ENCODE measurements at regions not wholly inside any gene's neighbourhood (a gene's known extent, or its start where the extent isn't known, plus 50 kb on each side); places are given as distances from the start of the nearest gene placed in this dataset.

DNA sequence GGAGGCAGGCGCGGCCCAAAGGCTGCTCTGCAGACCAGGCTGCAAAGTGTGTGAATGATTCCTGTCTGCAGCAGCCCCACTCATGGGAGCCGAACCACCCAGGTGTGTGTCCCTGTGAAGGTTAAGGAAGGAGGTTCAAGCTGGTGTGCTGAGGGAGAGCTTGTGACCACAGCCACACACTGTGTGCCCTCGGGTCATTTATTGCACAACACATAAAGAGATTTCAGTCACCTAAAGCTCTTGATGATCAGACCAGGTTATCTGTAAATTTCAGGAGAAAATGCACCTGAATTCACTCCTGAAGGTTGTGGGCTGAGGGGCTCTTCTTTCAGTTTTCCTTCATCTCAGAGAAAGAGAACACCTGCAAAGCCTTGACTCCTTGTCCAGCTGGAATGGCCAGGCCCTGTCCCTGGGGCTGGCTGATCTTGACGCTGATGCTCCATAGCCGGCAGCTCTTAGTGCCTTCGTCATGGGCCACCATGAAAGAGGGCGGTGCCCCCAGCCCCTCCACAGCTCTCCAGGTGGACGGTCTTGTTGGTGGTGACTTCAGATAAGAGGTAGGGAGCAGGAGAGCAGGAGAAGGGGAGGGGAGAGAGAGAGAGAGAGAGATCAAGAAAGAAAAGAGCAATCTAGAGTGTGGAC is 110.8 kb upstream of the C1QTNF9B start:
- TF ChIP-seq POLR2A (IDR thresholded peaks at IDR 0.05; ENCODE audit: low read depth, low read length), result no peak
- no peak for TF ChIP-seq POLR2AphosphoS5 (IDR thresholded peaks at IDR 0.05; ENCODE audit: low read depth, low read length)
